H9 (cell line): ENCODE measurements at regions not wholly inside any gene's neighbourhood (a gene's known extent, or its start where the extent isn't known, plus 50 kb on each side); places are given as distances from the start of the nearest gene placed in this dataset.

Experiments used
- DNase-seq: peaks from one replicate; pipeline ENCODE4 v3.0.0-alpha.2; 2017
- H2AFZ ChIP-seq: one replicate; pipeline ENCODE4 v1.6.1; 2013; ENCODE audit warnings: mild to moderate bottlenecking, low read length, control low read depth, moderate library complexity
- H2AK5ac ChIP-seq: 2 replicates; pipeline ENCODE4 v1.6.1; 2013; ENCODE audit warnings: low read length, control low read depth, mixed read lengths; ENCODE audit not compliant: insufficient read length
- H2BK120ac ChIP-seq: one replicate; pipeline ENCODE4 v1.6.1; 2013; ENCODE audit warnings: low read depth, mild to moderate bottlenecking, low read length, control low read depth, inconsistent platforms; ENCODE audit not compliant: poor library complexity, severe bottlenecking
- H2BK12ac ChIP-seq: 2 replicates; pipeline ENCODE4 v1.6.1; 2013; ENCODE audit warnings: low read length, control low read depth, mixed read lengths, low read depth; ENCODE audit not compliant: insufficient read length
- H2BK15ac ChIP-seq: 2 replicates; pipeline ENCODE4 v1.6.1; 2013; ENCODE audit warnings: low read depth, low read length, control low read depth
- H2BK20ac ChIP-seq: one replicate; pipeline ENCODE4 v1.6.1; 2013; ENCODE audit warnings: low read depth, mild to moderate bottlenecking, low read length, control low read depth, inconsistent platforms; ENCODE audit not compliant: poor library complexity, severe bottlenecking
- H2BK5ac ChIP-seq: 2 replicates; pipeline ENCODE4 v1.6.1; 2013; ENCODE audit warnings: low read length, control low read depth, mixed read lengths; ENCODE audit not compliant: insufficient read length
- H3K14ac ChIP-seq: 2 replicates; pipeline ENCODE4 v1.6.1; 2013; ENCODE audit warnings: low read length, control low read depth; ENCODE audit not compliant: insufficient read depth
- H3K18ac ChIP-seq: 2 replicates; pipeline ENCODE4 v1.6.1; 2013; ENCODE audit warnings: low read depth, mild to moderate bottlenecking, mixed read lengths, low read length, control low read depth; ENCODE audit not compliant: insufficient read length
- H3K23ac ChIP-seq: 2 replicates; pipeline ENCODE4 v1.6.1; 2013; ENCODE audit warnings: low read length, control low read depth, mixed read lengths, low read depth; ENCODE audit not compliant: insufficient read length
- H3K23me2 ChIP-seq: 2 replicates; pipeline ENCODE4 v1.6.1; 2013; ENCODE audit warnings: low read depth, mild to moderate bottlenecking, mixed read lengths, low read length, control low read depth; ENCODE audit not compliant: insufficient read length, poor library complexity, severe bottlenecking
- H3K27ac ChIP-seq: 2 replicates; pipeline ENCODE4 v1.5.1; 2013; ENCODE audit warnings: low read length, control low read depth, mixed read lengths, low read depth; ENCODE audit not compliant: insufficient read length
- H3K27me3 ChIP-seq: 2 replicates; pipeline ENCODE4 v1.6.1; 2013; ENCODE audit warnings: low read length, control low read depth, inconsistent platforms; ENCODE audit not compliant: insufficient read depth
- H3K4ac ChIP-seq: 2 replicates; pipeline ENCODE4 v1.6.1; 2013; ENCODE audit warnings: low read depth, mild to moderate bottlenecking, control low read depth, inconsistent platforms, low read length, moderate library complexity
- H3K4me1 ChIP-seq: 2 replicates; pipeline ENCODE4 v1.6.1; 2013; ENCODE audit warnings: low read length, control low read depth, inconsistent platforms; ENCODE audit not compliant: insufficient read depth
- H3K4me2 ChIP-seq: 2 replicates; pipeline ENCODE4 v1.6.1; 2013; ENCODE audit warnings: low read length, control low read depth, mixed read lengths; ENCODE audit not compliant: insufficient read length, insufficient read depth
- H3K56ac ChIP-seq: 2 replicates; pipeline ENCODE4 v1.6.1; 2013; ENCODE audit warnings: low read depth, mild to moderate bottlenecking, mixed read lengths, low read length, control low read depth; ENCODE audit not compliant: insufficient read length
- H3K79me1 ChIP-seq: 2 replicates; pipeline ENCODE4 v1.6.1; 2013; ENCODE audit warnings: low read depth, mild to moderate bottlenecking, moderate library complexity, low read length, control low read depth, inconsistent platforms; ENCODE audit not compliant: insufficient read depth, poor library complexity, severe bottlenecking
- H3K79me2 ChIP-seq: 2 replicates; pipeline ENCODE4 v1.6.1; 2013; ENCODE audit warnings: low read length, control low read depth, inconsistent platforms; ENCODE audit not compliant: insufficient read depth
- H3K9ac ChIP-seq: 2 replicates; pipeline ENCODE4 v1.6.1; 2013; ENCODE audit warnings: low read length, control low read depth, mixed read lengths; ENCODE audit not compliant: insufficient read length; ENCODE audit errors: extremely low read depth
- H3K9me3 ChIP-seq: one replicate; pipeline ENCODE4 v1.6.1; 2013; ENCODE audit warnings: low read depth, low read length, inconsistent platforms; ENCODE audit not compliant: control insufficient read depth
- H3T11ph ChIP-seq: one replicate; pipeline ENCODE4 v1.6.1; 2013; ENCODE audit warnings: mild to moderate bottlenecking, low read length, control low read depth, inconsistent platforms
- H4K20me1 ChIP-seq: one replicate; pipeline ENCODE4 v1.6.1; 2013; ENCODE audit not compliant: control insufficient read depth, insufficient read length, insufficient read depth
- H4K5ac ChIP-seq: 2 replicates; pipeline ENCODE4 v1.6.1; 2013; ENCODE audit warnings: low read depth, mild to moderate bottlenecking, mixed read lengths, low read length, control low read depth; ENCODE audit not compliant: insufficient read length
- H4K8ac ChIP-seq: replicated peaks from 2 replicates; pipeline ENCODE4 v1.6.1; 2013; ENCODE audit warnings: low read length, control low read depth, mixed read lengths, low read depth; ENCODE audit not compliant: insufficient read length
- H4K91ac ChIP-seq: 2 replicates; pipeline ENCODE4 v1.6.1; 2013; ENCODE audit warnings: low read depth, mild to moderate bottlenecking, moderate library complexity, mixed read lengths, low read length, control low read depth; ENCODE audit not compliant: insufficient read length
- H3K27ac Mint-ChIP-seq, 3 experiments: 2 replicates in 2 of 3; 3 replicates in 1 of 3; pipeline ENCODE4 v1.8.0; 2020 to 2021; ENCODE audit warnings: mixed read lengths in 3 of 3, mild to moderate bottlenecking in 1 of 3, moderate library complexity in 1 of 3
- H3K27me3 Mint-ChIP-seq: 2 replicates; pipeline ENCODE4 v1.8.0; 2021; ENCODE audit warnings: low read depth, mild to moderate bottlenecking, moderate library complexity, mixed read lengths
- H3K36me3 Mint-ChIP-seq, 3 experiments: 2 replicates in 2 of 3; 3 replicates in 1 of 3; pipeline ENCODE4 v1.8.0; 2020 to 2021; ENCODE audit warnings: low read depth in 3 of 3, mixed read lengths in 3 of 3; ENCODE audit not compliant: insufficient read depth in 1 of 3
- H3K4me1 Mint-ChIP-seq, 2 experiments: 2 replicates each; pipeline ENCODE4 v1.8.0; 2020; ENCODE audit warnings: mixed read lengths in 2 of 2
- H3K4me3 Mint-ChIP-seq, 2 experiments: 2 replicates in 1 of 2; 3 replicates in 1 of 2; pipeline ENCODE4 v1.8.0; 2020 to 2021; ENCODE audit warnings: mild to moderate bottlenecking in 2 of 2, mixed read lengths in 2 of 2, moderate library complexity in 1 of 2
- H3K9me3 Mint-ChIP-seq, 2 experiments: 2 replicates in 1 of 2; 3 replicates in 1 of 2; pipeline ENCODE4 v1.8.0; 2020; ENCODE audit warnings: mild to moderate bottlenecking in 2 of 2, mixed read lengths in 2 of 2, moderate library complexity in 1 of 2
- CTCF ChIP-seq: fragments of 200-600 bp; sonication (generic); conservative IDR thresholded peaks from 3 replicates; pipeline ENCODE4 v1.8.0; 2021; ENCODE audit warnings: antibody characterized with exemption, mild to moderate bottlenecking
- WGBS: extraction: QIAGEN DNeasy Blood & Tissue Kit; methylation state at CpG from one replicate; pipeline ENCODE4 v1.1.7; 2013; ENCODE audit warnings: missing lambda C conversion rate, low lambda C conversion rate, mixed read lengths; ENCODE audit not compliant: insufficient read length; ENCODE audit errors: extremely low coverage; 5-methylcytosine and 5-hydroxymethylcytosine counted together

- no peak overlapping the region for H3K56ac ChIP-seq
- no peak overlapping the region for H2BK15ac ChIP-seq
- no peak overlapping the region for H4K91ac ChIP-seq
- no peaks in the 10 kb centered on the region for H3K27me3 Mint-ChIP-seq
- peaks cover 0 to 5% of the 10 kb centered on the region in 2 experiments; a peak in 2 of 5 replicates for H3K9me3 Mint-ChIP-seq
- no peak overlapping the region for H3K14ac ChIP-seq
- H3K27ac ChIP-seq, result no peak overlapping the region
- no peak overlapping the region for H3K27ac Mint-ChIP-seq
- H3K4ac ChIP-seq, result no peak overlapping the region
- no peak overlapping the region for H3K18ac ChIP-seq
- no peak overlapping the region for H2AK5ac ChIP-seq
- no peaks in the 10 kb centered on the region for H3K23me2 ChIP-seq
- H3K9me3 ChIP-seq, result no peaks in the 10 kb centered on the region
- no peak for TF ChIP-seq CTCF
- no peak overlapping the region for H2BK120ac ChIP-seq
- H3K79me1 ChIP-seq, result no peaks in the 10 kb centered on the region
- H3K79me2 ChIP-seq, result no peaks in the 10 kb centered on the region
- no peak for DNase-seq
- H3K4me2 ChIP-seq, result no peak overlapping the region
- H4K20me1 ChIP-seq, result no peaks in the 10 kb centered on the region
- no peak overlapping the region for H4K8ac ChIP-seq
- no peaks in the 10 kb centered on the region; the same call in 1 of the 2 replicates for H3K4me1 ChIP-seq
- H2BK20ac ChIP-seq, result no peak overlapping the region
- H3K4me1 Mint-ChIP-seq, result peaks cover 0 to 3% of the 10 kb centered on the region in 2 experiments; a peak in 2 of 4 replicates
- H3K9ac ChIP-seq, result no peak overlapping the region
- no peak overlapping the region for H2BK12ac ChIP-seq
- no peak overlapping the region for H3K4me3 Mint-ChIP-seq
- no peaks in the 10 kb centered on the region for H3K27me3 ChIP-seq
- no CpG with 5 or more reads among the region's 3 CpGs for WGBS
- no peak overlapping the region for H3T11ph ChIP-seq
- 0 out of 7 replicates have a peak, but pooled peaks cover 0 to under 1% (median 0%) of the 10 kb centered on the region in 3 experiments for H3K36me3 Mint-ChIP-seq
- H4K5ac ChIP-seq, result no peak overlapping the region
- no peak overlapping the region for H2AFZ ChIP-seq
- no peak overlapping the region for H3K23ac ChIP-seq
- no peak overlapping the region for H2BK5ac ChIP-seq
Observed at GRCh38 chr2:41475959-41476358, 571.9 kb upstream of the PKDCC start.
